H1 (cell line): ENCODE measurements at regions not wholly inside any gene's neighbourhood (a gene's known extent, or its start where the extent isn't known, plus 50 kb on each side); places are given as distances from the start of the nearest gene placed in this dataset.

ENCODE experiments used
- CTCF ChIA-PET: fragments of 300-600 bp; sonication (Branson Sonifier 250); formaldehyde crosslinking; loops from one replicate; lab custom pipeline; 2021; ENCODE audit not compliant: partially characterized antibody; lab: Charles Lee
- POLR2A ChIA-PET: fragments of 300-600 bp; sonication (Branson Sonifier 250); formaldehyde crosslinking; loops from one replicate; lab custom pipeline; 2021; ENCODE audit warnings: inconsistent platforms; ENCODE audit not compliant: partially characterized antibody; lab: Charles Lee
- DNase-seq, 2 experiments: peaks; one replicate each; pipeline versions ENCODE4 v3.0.0 to v3.0.0-alpha.2; 2010 to 2022; ENCODE audit warnings: low spot score in 2 of 2, low read depth in 1 of 2, mixed read lengths in 1 of 2
- FAIRE-seq: peaks from 2 replicates; lab custom pipeline; 2011; peaks lifted over from hg19 to GRCh38; lab: Jason Lieb, UNC
- H2AFZ ChIP-seq: 2 replicates; pipeline ENCODE4 v1.8.1; 2012; ENCODE audit warnings: low read length, inconsistent platforms
- H2AK5ac ChIP-seq: 2 replicates; pipeline ENCODE4 v1.6.1; 2013; ENCODE audit warnings: low read depth, low read length
- H2BK120ac ChIP-seq: replicated peaks from 2 replicates; pipeline ENCODE3; 2013; ENCODE audit warnings: low read depth, low read length, inconsistent platforms
- H2BK12ac ChIP-seq: 2 replicates; pipeline ENCODE4 v1.6.1; 2013; ENCODE audit warnings: low read depth, low read length
- H2BK15ac ChIP-seq: 2 replicates; pipeline ENCODE4 v1.6.1; 2013; ENCODE audit warnings: low read length
- H2BK20ac ChIP-seq: 2 replicates; pipeline ENCODE4 v1.6.1; 2013; ENCODE audit warnings: low read length
- H2BK5ac ChIP-seq: 2 replicates; pipeline ENCODE4 v1.6.1; 2013; ENCODE audit warnings: low read depth, low read length
- H3K14ac ChIP-seq: 2 replicates; pipeline ENCODE4 v1.6.1; 2013; ENCODE audit warnings: inconsistent platforms; ENCODE audit not compliant: insufficient read length
- H3K18ac ChIP-seq: 2 replicates; pipeline ENCODE4 v1.6.1; 2013; ENCODE audit warnings: low read length; ENCODE audit errors: extremely low read depth
- H3K23ac ChIP-seq: 2 replicates; pipeline ENCODE4 v1.6.1; 2013; ENCODE audit warnings: inconsistent platforms; ENCODE audit not compliant: insufficient read length
- H3K23me2 ChIP-seq: 2 replicates; pipeline ENCODE4 v1.6.1; 2013; ENCODE audit warnings: low read depth, low read length
- H3K27ac ChIP-seq: 2 replicates; pipeline ENCODE4 v1.6.1; 2011; ENCODE audit warnings: low read depth, low read length, inconsistent platforms
- H3K27me3 ChIP-seq, 4 experiments: replicated peaks in 1 of 4; 1 replicate in 1 of 4; 2 replicates in 3 of 4; pipeline versions ENCODE4 v1.6.1 to v1.8.1; 2011 to 2013; ENCODE audit warnings: low read length in 3 of 4, mild to moderate bottlenecking in 3 of 4, inconsistent platforms in 2 of 4, mixed read lengths in 2 of 4, moderate library complexity in 1 of 4; ENCODE audit not compliant: control insufficient read depth in 3 of 4, insufficient read depth in 3 of 4; ENCODE audit errors: extremely low read depth in 1 of 4
- H3K36me3 ChIP-seq, 4 experiments: 2 replicates each; pipeline versions ENCODE4 v1.6.1 to v1.8.1; 2011 to 2013; ENCODE audit warnings: mild to moderate bottlenecking in 4 of 4, low read length in 3 of 4, moderate library complexity in 2 of 4, control low read depth in 1 of 4, inconsistent platforms in 1 of 4; ENCODE audit not compliant: insufficient read depth in 4 of 4, control insufficient read depth in 2 of 4
- H3K4ac ChIP-seq: replicated peaks from 2 replicates; pipeline ENCODE3; 2013; ENCODE audit warnings: low read length, low read depth, mixed read lengths, inconsistent platforms; ENCODE audit not compliant: insufficient read length
- H3K4me1 ChIP-seq, 4 experiments: replicated peaks in 1 of 4; 1 replicate in 1 of 4; 2 replicates in 3 of 4; pipeline versions ENCODE4 v1.6.1 to v1.8.1; 2011 to 2013; ENCODE audit warnings: low read length in 3 of 4, inconsistent platforms in 2 of 4, mixed read lengths in 1 of 4; ENCODE audit not compliant: insufficient read depth in 4 of 4, control insufficient read depth in 3 of 4
- H3K4me2 ChIP-seq, 2 experiments: 2 replicates each; pipeline versions ENCODE4 v1.6.1 to v1.8.1; 2011 to 2013; ENCODE audit warnings: low read depth in 2 of 2, low read length in 2 of 2, control low read depth in 1 of 2, inconsistent platforms in 1 of 2, mild to moderate bottlenecking in 1 of 2; ENCODE audit not compliant: insufficient read depth in 1 of 2
- H3K4me3 ChIP-seq, 4 experiments: fragments of 200-600, 300-600 bp in 1 of 4; sonication (generic), shearing (Covaris generic), sonication (Bioruptor Twin) in 1 of 4; 2 replicates each; pipeline versions ENCODE4 v1.5.1 to v1.8.1; 2011 to 2016; ENCODE audit warnings: low read length in 4 of 4, low read depth in 3 of 4, control low read depth in 2 of 4, inconsistent platforms in 2 of 4, mild to moderate bottlenecking in 2 of 4, mixed read lengths in 1 of 4, moderate library complexity in 1 of 4; ENCODE audit not compliant: insufficient read depth in 2 of 4; ENCODE audit errors: extremely low read depth in 1 of 4
- H3K56ac ChIP-seq: replicated peaks from 2 replicates; pipeline ENCODE3; 2013; ENCODE audit warnings: low read depth, mild to moderate bottlenecking, mixed read lengths, low read length, inconsistent platforms; ENCODE audit not compliant: insufficient read length
- H3K79me1 ChIP-seq: 2 replicates; pipeline ENCODE4 v1.6.1; 2013; ENCODE audit warnings: low read depth, low read length, control low read depth
- H3K79me2 ChIP-seq, 2 experiments: 2 replicates each; pipeline versions ENCODE4 v1.6.1 to v1.8.1; 2012 to 2013; ENCODE audit warnings: low read length in 2 of 2, mild to moderate bottlenecking in 2 of 2, inconsistent platforms in 1 of 2; ENCODE audit not compliant: insufficient read depth in 2 of 2, control insufficient read depth in 1 of 2
- H3K9ac ChIP-seq, 4 experiments: replicated peaks in 1 of 4; 1 replicate in 1 of 4; 2 replicates in 3 of 4; pipeline versions ENCODE4 v1.6.1 to v1.8.1; 2011 to 2013; ENCODE audit warnings: low read depth in 3 of 4, low read length in 3 of 4, control low read depth in 2 of 4, mild to moderate bottlenecking in 2 of 4, moderate library complexity in 2 of 4, inconsistent platforms in 1 of 4; ENCODE audit errors: extremely low read depth in 1 of 4
- H3K9me3 ChIP-seq, 2 experiments: 2 replicates each; pipeline versions ENCODE4 v1.6.1 to v1.8.1; 2012 to 2013; ENCODE audit warnings: mild to moderate bottlenecking in 2 of 2, moderate library complexity in 2 of 2, control low read depth in 1 of 2, inconsistent platforms in 1 of 2, low read depth in 1 of 2, low read length in 1 of 2, mixed read lengths in 1 of 2; ENCODE audit not compliant: insufficient read depth in 2 of 2
- H4K20me1 ChIP-seq, 2 experiments: replicated peaks in 1 of 2; 2 replicates each; pipeline versions ENCODE3 to v1.8.1; 2011 to 2013; ENCODE audit warnings: inconsistent platforms in 2 of 2, low read length in 2 of 2, mild to moderate bottlenecking in 1 of 2; ENCODE audit not compliant: insufficient read depth in 2 of 2, control insufficient read depth in 1 of 2
- H4K5ac ChIP-seq: 2 replicates; pipeline ENCODE4 v1.6.1; 2013; ENCODE audit warnings: low read length, low read depth, mixed read lengths, inconsistent platforms; ENCODE audit not compliant: insufficient read length
- H4K8ac ChIP-seq: 2 replicates; pipeline ENCODE4 v1.8.0; 2013; ENCODE audit warnings: mild to moderate bottlenecking, moderate library complexity, low read length, inconsistent platforms; ENCODE audit not compliant: insufficient read depth; ENCODE audit errors: extremely low read depth
- H4K91ac ChIP-seq: replicated peaks from 2 replicates; pipeline ENCODE3; 2013; ENCODE audit warnings: low read length, mixed read lengths, inconsistent platforms; ENCODE audit not compliant: insufficient read length
- BRCA1 ChIP-seq: IDR thresholded peaks from 2 replicates; pipeline ENCODE4 v1.6.1; 2012; ENCODE audit warnings: low read depth, low read length, improper control_type of control experiment
- CTBP2 ChIP-seq: IDR thresholded peaks from 2 replicates; pipeline ENCODE4 v1.7.0; 2011; ENCODE audit warnings: borderline replicate concordance, mild to moderate bottlenecking, moderate library complexity, mixed read lengths, low read length; ENCODE audit not compliant: insufficient read depth, insufficient read length
- FOSL1 ChIP-seq: IDR thresholded peaks from 2 replicates; pipeline ENCODE4 v1.6.1; 2011; ENCODE audit warnings: mild to moderate bottlenecking, low read depth, low read length, moderate library complexity; ENCODE audit not compliant: insufficient read depth
- SIN3A ChIP-seq, 2 experiments: IDR thresholded peaks in 1 of 2; conservative IDR thresholded peaks in 1 of 2; 2 replicates each; pipeline ENCODE4 v1.6.1; 2011 to 2012; ENCODE audit warnings: low read length in 2 of 2, improper control_type of control experiment in 1 of 2, low read depth in 1 of 2, mild to moderate bottlenecking in 1 of 2
- WGBS, 2 experiments: shearing (Covaris generic) in 1 of 2; methylation state at CpG; one replicate each; pipeline versions ENCODE4 v1.1.6 to v1.1.7; 2013 to 2015; ENCODE audit warnings: low lambda C conversion rate in 2 of 2, mixed read lengths in 2 of 2, inconsistent platforms in 1 of 2, low coverage in 1 of 2, missing lambda C conversion rate in 1 of 2; ENCODE audit not compliant: insufficient replicate concordance in 2 of 2, insufficient coverage in 1 of 2, insufficient read length in 1 of 2; ENCODE audit errors: extremely low coverage in 1 of 2, missing lambda C conversion rate in 1 of 2; 5-methylcytosine and 5-hydroxymethylcytosine counted together

- Histone ChIP-seq H3K18ac (no peak overlapping the region), H3K4me1 (no peaks in the 10 kb centered on the region), H2BK15ac (no peak overlapping the region), H2BK20ac (no peak overlapping the region), H2BK5ac (no peak overlapping the region), H4K8ac (no peak overlapping the region), H3K9ac (no peak overlapping the region), H3K79me1 (no peaks in the 10 kb centered on the region), H3K4ac (no peak overlapping the region), H4K91ac (no peak overlapping the region), H3K36me3 (no peaks in the 10 kb centered on the region), H2AK5ac (no peak overlapping the region), H3K27ac (no peak overlapping the region), H3K4me2 (no peak overlapping the region), H3K23me2 (no peaks in the 10 kb centered on the region), H2BK12ac (no peak overlapping the region), H3K4me3 (no peak overlapping the region), H3K9me3 (no peaks in the 10 kb centered on the region), H3K23ac (no peak overlapping the region), H2BK120ac (no peak overlapping the region), H3K56ac (no peak overlapping the region), H3K27me3 (no peaks in the 10 kb centered on the region; a peak in 1 of 7 replicates), H4K5ac (no peak overlapping the region), H3K14ac (no peak overlapping the region), H3K79me2 (no peaks in the 10 kb centered on the region), H2AFZ (no peak overlapping the region), H4K20me1 (no peaks in the 10 kb centered on the region)
- TF ChIP-seq CTBP2 = no peak
- no peak for TF ChIP-seq SIN3A (conservative IDR thresholded peaks at IDR 0.05 in 1 of 2, IDR thresholded peaks at IDR 0.05 in 1 of 2; ENCODE audit: low read depth in 1 of 2, low read length in 2 of 2)
- no peak for TF ChIP-seq FOSL1
- TF ChIP-seq BRCA1 = no peak
- ChIA-PET POLR2A (no interaction called here), CTCF (interaction anchor here (1.8 to 2.1 kb wide), 2 partner anchors 15 to 105 kb away, joined by 6 to 8 read pairs; no protein-coding TSS in a partner anchor)
- DNase-seq = no peak
- FAIRE-seq = no peak
- 87% methylated on average over 4 of the region's 4 CpGs; no CpG with 5 or more reads in 1 of the 2 experiments for WGBS, 2 experiments
These were observed 60.3 kb upstream of the PRELID3B start for GRCh38 chr20:59102841-59103299.
